Activated CD4-positive, alpha-beta T cell treated with anti-CD3 and anti-CD28 coated beads, Interleukin-2, Interleukin-4, amounts not matched to agents 100 ng/mL and 50 ng/mL, durations not matched to agents 16 hours and 8 hours (primary cell): ENCODE measurements at regions not wholly inside any gene's neighbourhood (a gene's known extent, or its start where the extent isn't known, plus 50 kb on each side); places are given as distances from the start of the nearest gene placed in this dataset.
"Not testable (repeated sequence)": the region's sequence is repeated elsewhere in the genome, so short reads cannot be mapped to it uniquely, and the experiment has no call there.

ENCODE experiments used
- DNase-seq: peaks from one replicate; pipeline ENCODE4 v3.0.0-alpha.2; 2020; ENCODE audit warnings: low spot score

DNA sequence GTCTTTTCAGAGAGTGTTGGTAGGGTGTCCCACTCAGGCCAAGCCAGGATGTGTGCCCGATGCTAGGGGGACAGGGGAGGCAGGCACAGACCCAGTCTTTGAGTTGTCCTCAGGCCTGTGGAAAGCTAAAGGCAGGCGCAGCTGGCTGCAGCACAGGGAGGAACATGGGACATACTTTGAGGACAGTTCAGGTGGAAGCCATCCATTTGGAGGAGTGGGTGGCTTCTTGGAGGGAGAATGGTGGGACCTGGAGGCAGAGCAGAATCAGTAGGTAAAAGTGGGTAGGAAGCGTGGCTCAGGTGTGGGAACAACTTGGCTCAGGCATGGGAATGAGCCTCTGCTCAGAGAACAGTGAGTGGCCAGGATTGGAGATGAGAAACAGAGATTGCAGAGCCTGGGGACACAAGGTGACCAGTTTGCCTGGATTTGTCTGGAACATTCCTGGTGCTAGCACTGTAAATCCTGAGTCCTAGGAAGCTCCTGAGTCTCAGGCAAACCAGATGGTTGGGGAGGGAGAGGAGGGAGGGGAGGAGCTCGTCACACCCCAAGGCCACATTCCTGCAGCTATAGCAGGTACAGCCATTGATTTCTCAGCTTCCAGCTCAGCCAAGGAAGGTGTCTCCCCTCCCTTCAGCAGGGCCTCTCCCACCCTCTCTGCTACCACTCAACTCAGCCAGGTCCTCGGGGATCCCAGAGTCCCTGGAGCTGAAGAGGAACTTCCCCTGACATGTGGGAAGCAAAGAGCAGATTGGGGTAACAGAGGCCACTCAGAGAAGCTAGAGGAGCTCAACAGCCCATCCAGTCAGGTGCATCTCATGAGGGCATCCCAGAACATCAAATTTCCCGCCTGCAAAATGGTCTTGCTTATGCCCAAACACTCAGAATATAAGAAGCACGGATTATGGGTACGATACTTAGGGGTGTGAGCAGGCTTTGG lies 65.2 kb upstream of the TINAGL1 start:
- DNase-seq: no peak

DNA sequence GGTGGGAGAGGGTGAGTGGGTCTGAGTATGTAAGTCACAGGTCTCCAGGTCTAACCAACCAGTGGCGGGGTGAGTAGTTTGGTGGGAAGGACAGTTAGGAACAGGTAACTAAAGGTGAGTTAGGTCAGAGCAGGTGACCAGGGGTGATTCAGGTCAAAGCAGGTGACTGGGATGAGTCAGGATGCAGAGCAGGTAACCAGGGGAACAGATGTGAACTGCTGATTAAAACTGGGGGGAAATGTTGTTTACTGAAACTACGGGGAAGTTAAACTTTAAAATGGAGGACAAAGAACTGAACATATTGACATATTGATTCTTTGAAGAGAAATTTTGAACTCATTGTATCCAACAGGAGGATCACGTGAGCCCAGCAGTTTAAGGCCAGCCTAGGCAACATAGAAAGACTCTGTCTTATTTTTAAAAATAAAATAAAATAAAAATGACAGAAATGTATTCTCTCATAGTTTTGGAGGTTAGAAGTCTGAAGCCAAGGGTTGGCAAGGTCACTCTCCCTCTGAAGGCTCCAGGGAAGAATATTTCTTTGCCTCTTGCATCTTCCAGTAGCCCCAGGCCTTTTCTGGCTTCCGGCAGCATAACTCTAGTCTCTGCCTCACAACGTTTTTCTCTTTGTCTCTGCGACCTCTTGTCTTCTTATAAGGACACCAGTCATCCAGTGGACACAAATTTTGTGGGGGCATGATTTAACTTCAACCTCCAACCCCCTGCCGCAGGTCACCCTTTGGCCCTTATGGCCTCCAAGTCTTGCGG lies 64.3 kb upstream of the TINAGL1 start:
- no peak for DNase-seq

DNA sequence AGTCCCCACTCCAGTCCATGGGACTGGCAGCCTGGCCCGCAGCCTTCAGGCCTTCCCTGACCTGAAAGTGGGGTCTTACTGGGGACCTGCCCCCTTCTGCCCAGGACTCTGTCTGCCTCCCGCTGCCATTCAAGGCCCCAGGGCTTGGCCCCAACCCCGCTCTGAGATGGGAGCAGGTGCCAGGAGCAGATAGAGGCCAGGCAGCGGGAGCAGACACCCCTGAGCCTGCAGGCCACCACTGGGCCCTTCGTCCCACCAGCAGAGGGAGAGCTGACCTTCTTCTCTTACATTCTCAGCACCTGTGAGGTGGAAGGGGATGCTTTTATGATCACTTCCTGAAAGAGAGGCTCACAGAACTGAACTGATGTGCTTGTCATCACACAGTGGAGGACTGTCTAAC lies 62.2 kb upstream of the TINAGL1 start:
- no peak for DNase-seq

DNA sequence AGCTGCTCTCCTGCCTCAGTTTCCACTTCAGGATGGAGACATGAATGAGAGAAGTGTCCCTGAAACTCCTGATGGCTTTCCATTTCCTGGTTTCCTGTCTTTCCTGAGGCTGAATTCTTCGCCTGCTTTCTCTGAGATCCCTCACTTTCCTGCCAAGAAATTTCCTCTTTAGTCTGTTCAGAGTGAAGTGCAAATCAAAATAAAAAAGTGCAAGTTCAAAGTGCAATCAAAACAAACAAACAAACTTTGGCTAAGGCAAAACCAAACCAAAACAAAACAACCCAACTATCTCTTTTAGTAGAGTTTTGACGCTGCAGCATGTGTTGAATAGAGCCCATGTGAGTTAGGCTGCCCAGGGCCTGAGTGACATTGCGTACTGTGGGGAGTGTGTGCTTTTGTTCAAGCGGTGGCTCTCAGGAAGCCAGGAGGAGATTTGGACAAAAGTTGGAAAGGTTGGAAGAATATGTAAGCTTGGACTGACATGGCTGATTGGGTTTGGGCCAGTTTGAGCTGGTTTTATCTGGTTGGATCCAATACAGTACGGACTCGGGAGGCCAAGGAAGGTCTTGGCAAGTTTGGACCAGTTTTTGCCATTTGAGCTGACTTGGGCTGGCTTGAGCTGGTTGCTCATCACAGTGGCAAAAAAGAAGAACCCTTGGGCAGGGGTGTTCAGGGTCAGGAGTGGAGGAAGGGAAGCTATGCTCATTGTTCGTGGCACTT lies 61.1 kb upstream of the TINAGL1 start:
- no peak for DNase-seq

DNA sequence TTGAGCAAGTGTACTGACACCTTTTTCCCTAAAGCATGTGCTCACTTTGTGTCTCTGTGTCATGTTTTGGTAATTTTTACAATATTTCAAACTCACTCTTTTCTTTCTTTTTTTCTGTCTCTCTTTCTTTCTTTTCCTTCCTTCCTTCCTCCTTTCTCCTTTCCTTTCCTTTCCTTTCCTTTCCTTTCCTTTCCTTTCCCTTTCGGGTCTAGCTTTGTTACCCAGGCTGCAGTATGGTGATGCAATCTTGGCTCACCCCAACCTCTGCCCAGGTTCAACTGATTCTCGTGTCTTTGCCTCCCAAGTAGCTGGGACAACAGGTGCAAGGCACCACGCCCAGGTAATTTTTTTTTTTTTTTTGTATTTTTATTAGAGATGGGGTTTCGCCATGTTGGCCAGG lies 60.4 kb upstream of the TINAGL1 start:
- no peak for DNase-seq

DNA sequence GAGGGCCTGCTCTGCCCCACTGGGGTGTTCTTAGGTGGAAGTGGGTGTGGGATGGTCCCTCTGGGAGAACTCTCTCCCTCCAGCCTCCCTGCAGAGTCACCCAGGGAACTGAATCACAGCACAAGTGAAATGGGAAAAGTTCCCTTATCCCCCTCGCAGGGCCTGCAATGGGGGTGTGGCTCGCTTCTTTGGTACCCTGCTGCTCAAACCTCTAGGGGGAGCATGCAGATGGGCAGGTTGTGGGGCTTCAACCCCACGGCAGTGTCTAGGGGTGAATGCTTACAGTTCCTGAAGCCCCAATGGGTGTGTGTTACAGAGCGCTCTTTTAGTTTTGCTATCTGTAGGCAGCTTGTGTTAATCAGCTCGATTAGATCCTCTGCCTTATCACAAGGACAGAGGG lies 59.0 kb upstream of the TINAGL1 start:
- no peak for DNase-seq

DNA sequence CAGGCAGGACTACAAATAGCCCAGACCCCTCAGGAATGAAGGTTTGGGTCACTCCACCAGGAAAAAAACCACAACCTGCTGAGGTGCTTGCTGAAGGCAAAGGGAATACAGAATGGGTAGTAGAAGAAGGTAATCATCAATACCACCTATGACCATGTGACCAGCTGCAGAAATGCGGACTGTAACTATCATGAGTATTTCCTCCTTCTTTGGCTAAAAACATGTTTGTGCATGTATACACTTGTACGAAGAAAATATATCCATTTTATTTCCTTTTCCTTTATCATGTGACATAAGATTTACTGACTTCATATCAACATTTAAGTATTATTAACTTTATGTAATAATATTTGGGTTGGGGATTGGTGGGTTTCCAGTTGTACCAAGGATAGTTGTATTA lies 58.3 kb upstream of the TINAGL1 start:
- DNase-seq: not testable (repeated sequence)

DNA sequence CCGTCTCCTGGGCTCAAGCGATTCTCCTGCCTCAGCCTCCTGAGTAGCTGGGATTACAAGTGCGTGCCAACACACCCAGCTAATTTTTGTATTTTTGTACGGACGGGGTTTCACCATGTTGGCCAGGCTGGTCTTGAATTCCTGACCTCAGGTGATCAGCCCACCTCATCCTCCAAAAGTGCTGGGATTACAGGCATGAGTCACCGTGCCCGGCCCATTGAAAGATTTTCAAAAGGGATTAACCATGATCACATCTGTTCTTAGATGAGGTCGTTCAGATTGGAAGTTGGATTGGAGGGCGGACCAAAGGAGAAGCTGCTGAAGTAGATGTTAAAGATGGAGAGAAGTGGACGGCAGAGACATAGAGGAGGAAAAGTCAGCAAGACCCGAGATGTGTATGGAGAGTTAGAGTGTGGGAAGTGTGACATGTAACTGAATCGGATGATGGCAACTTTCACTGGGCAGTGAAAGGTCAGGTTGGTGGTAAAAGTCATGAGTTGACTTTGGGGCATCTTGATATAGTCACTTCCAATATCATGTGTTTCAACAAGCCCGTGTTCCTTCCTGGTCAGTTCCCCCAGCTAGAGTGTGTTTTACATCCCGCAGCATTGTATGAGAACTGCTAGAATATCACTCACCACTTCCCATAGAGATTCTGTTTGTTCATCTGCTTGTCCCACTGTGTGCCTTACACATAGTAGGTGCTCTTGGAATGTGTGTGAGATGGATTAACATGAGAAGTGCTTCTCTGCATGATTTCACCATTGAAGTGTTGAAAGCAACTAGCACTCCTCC lies 54.4 kb upstream of the TINAGL1 start:
- DNase-seq: no peak

DNA sequence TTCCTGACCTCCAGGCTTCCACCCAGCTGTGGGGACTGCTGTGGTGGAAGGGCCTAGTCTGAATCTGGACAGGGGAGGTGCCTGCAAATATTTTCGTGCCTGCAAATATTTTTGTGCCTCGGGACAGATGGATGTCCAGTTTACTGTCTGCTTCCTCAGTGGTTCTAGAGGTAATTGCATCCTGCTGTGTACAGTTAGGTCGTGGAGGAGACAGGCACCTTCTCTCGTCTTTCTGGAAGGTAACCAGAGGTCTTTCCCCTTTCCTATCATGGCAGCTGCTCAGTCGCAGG lies 53.8 kb upstream of the TINAGL1 start:
- DNase-seq: no peak

DNA sequence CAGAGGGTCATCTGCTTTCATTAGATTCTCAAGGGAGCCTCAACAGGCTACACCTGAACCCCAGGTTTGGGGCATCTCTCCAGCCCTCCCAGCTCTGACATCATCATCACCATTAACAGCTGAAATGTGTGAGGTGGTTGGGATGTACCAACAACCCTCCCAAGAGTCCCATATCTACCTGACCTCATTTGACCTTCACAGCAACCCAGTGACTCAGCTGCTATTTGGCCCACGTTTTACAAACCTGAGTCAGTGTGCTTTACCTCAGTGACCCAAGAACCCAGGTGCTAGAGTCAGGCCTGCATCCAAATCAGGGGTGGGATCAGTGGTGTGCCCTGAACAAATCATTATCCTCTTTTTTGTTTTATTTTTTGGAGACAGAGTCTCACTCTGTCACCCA lies 53.3 kb upstream of the TINAGL1 start:
- DNase-seq: no peak

DNA sequence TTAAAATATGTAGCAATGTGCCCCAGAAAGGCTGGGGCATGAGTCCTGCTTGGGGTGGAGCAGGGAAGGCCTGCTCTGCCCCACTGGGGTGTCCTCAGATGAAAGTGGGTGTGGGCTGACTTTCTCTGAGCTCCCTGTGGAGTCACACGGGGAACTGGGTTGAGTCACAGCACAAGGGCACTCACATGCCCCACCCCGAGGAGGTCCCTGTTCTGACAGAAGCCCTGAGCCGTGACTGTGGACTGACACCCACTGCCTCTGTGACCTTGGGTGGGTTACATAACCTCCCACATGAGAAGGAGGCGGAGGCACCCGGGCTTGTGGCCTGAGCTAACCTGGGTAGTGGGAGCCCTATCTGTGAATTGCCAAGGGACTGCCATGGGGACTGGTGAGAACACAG lies 52.5 kb upstream of the TINAGL1 start:
- DNase-seq: no peak

DNA sequence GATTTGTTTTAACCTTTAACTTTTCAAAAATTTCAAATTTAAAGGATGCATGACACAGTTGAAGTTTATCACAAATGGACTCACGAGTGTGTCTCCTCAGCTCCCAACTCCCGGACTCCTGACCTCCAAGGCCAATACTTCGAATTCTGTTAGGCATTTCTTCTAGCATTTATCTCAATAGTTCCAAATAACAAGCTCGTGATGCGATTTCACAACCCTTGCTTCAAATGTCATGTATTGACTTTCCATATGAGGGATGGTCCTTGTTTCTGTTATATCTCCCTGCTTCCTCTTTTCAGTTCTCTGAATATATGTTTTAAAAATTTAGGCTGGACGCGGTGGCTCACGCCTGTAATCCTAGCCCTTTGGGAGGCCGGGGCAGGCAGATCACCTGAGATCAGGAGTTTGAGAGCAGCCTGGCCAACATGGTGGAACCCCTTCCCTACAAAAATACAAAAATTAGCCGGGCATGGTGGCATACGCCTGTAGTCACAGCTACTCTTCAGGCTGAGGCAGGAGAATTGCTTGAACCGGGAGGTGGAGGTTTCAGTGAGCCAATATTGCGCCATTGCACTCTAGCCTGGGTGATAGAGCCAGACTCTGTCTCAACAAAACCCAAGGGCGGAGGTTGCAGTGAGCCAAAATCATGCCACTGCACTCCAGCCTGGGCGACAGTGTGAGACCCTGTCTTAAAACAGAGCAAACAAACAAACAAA lies 52.0 kb upstream of the TINAGL1 start:
- no peak for DNase-seq
